GM12878 (cell line): ENCODE measurements at regions not wholly inside any gene's neighbourhood (a gene's known extent, or its start where the extent isn't known, plus 50 kb on each side); places are given as distances from the start of the nearest gene placed in this dataset.

Experiments used
- BACH1 ChIP-seq: fragments of 450-650 bp; IDR thresholded peaks from 2 replicates; pipeline ENCODE4 v1.6.1; 2017; ENCODE audit warnings: mild to moderate bottlenecking, borderline replicate concordance
- BHLHE40 ChIP-seq, 2 experiments: fragments of 450-650 bp in 1 of 2; IDR thresholded peaks; 2 replicates each; pipeline ENCODE4 v1.6.1; 2011 to 2017; ENCODE audit warnings: low read depth in 2 of 2, borderline replicate concordance in 1 of 2, improper control_type of control experiment in 1 of 2, low read length in 1 of 2, mild to moderate bottlenecking in 1 of 2
- EZH2 ChIP-seq: IDR thresholded peaks from 2 replicates; pipeline ENCODE4 v1.6.1; 2012; ENCODE audit warnings: low read depth, mild to moderate bottlenecking, control low read depth, inconsistent platforms, low read length, borderline replicate concordance; ENCODE audit not compliant: control insufficient read depth
- IKZF1 ChIP-seq: fragments of 450-650 bp; conservative IDR thresholded peaks from 2 replicates; pipeline ENCODE4 v1.6.1; 2017; ENCODE audit warnings: antibody characterized with exemption, mild to moderate bottlenecking
- NFIC ChIP-seq: IDR thresholded peaks from 2 replicates; pipeline ENCODE4 v1.6.1; 2012; ENCODE audit warnings: low read depth, mild to moderate bottlenecking, inconsistent platforms, low read length, moderate library complexity
- NKRF ChIP-seq: fragments of 450-650 bp; conservative IDR thresholded peaks from 2 replicates; pipeline ENCODE4 v1.6.1; 2017; ENCODE audit warnings: mild to moderate bottlenecking, moderate library complexity
- RAD21 ChIP-seq: IDR thresholded peaks from 2 replicates; pipeline ENCODE4 v1.6.1; 2011; ENCODE audit warnings: mild to moderate bottlenecking, low read depth, low read length, moderate library complexity; ENCODE audit not compliant: insufficient read depth
- TAF1 ChIP-seq: IDR thresholded peaks from 2 replicates; pipeline ENCODE4 v1.6.1; 2011; ENCODE audit warnings: mild to moderate bottlenecking, low read depth, low read length, borderline replicate concordance
- TF ChIP-seq, protein P1 (sequence below): fragments of 450-650 bp; IDR thresholded peaks from 2 replicates; pipeline ENCODE4 v1.6.1; 2017; ENCODE audit warnings: antibody characterized with exemption, mild to moderate bottlenecking, moderate library complexity
- TF ChIP-seq, protein P2 (sequence below), 3 experiments: IDR thresholded peaks in 2 of 3; conservative IDR thresholded peaks in 1 of 3; 2 replicates each; pipeline ENCODE4 v1.5.1; 2011; ENCODE audit warnings: low read depth in 3 of 3, low read length in 3 of 3, mild to moderate bottlenecking in 3 of 3, control low read depth in 2 of 3, moderate library complexity in 2 of 3, inconsistent platforms in 1 of 3, mixed read lengths in 1 of 3; ENCODE audit not compliant: control insufficient read depth in 2 of 3, insufficient read depth in 1 of 3; ENCODE audit errors: extremely low read depth in 1 of 3

GRCh38 chr13:103308667-103309066, 242.4 kb upstream of the SLC10A2 start:
- TF ChIP-seq EZH2: no peak
- TF ChIP-seq, protein P1, sequence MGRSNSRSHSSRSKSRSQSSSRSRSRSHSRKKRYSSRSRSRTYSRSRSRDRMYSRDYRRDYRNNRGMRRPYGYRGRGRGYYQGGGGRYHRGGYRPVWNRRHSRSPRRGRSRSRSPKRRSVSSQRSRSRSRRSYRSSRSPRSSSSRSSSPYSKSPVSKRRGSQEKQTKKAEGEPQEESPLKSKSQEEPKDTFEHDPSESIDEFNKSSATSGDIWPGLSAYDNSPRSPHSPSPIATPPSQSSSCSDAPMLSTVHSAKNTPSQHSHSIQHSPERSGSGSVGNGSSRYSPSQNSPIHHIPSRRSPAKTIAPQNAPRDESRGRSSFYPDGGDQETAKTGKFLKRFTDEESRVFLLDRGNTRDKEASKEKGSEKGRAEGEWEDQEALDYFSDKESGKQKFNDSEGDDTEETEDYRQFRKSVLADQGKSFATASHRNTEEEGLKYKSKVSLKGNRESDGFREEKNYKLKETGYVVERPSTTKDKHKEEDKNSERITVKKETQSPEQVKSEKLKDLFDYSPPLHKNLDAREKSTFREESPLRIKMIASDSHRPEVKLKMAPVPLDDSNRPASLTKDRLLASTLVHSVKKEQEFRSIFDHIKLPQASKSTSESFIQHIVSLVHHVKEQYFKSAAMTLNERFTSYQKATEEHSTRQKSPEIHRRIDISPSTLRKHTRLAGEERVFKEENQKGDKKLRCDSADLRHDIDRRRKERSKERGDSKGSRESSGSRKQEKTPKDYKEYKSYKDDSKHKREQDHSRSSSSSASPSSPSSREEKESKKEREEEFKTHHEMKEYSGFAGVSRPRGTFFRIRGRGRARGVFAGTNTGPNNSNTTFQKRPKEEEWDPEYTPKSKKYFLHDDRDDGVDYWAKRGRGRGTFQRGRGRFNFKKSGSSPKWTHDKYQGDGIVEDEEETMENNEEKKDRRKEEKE: no peak
- TF ChIP-seq BACH1: no peak
- TF ChIP-seq, protein P2, sequence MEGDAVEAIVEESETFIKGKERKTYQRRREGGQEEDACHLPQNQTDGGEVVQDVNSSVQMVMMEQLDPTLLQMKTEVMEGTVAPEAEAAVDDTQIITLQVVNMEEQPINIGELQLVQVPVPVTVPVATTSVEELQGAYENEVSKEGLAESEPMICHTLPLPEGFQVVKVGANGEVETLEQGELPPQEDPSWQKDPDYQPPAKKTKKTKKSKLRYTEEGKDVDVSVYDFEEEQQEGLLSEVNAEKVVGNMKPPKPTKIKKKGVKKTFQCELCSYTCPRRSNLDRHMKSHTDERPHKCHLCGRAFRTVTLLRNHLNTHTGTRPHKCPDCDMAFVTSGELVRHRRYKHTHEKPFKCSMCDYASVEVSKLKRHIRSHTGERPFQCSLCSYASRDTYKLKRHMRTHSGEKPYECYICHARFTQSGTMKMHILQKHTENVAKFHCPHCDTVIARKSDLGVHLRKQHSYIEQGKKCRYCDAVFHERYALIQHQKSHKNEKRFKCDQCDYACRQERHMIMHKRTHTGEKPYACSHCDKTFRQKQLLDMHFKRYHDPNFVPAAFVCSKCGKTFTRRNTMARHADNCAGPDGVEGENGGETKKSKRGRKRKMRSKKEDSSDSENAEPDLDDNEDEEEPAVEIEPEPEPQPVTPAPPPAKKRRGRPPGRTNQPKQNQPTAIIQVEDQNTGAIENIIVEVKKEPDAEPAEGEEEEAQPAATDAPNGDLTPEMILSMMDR (IDR thresholded peaks at IDR 0.05 in 2 of 3, conservative IDR thresholded peaks at IDR 0.05 in 1 of 3; ENCODE audit: control insufficient read depth in 2 of 3, extremely low read depth in 1 of 3, insufficient read depth in 1 of 3, low read depth in 3 of 3, low read length in 3 of 3): no peak
- TF ChIP-seq IKZF1: no peak
- no peak for TF ChIP-seq NFIC
- TF ChIP-seq RAD21: no peak
- TF ChIP-seq NKRF: no peak
- no peak for TF ChIP-seq TAF1
- no peak for TF ChIP-seq BHLHE40 (IDR thresholded peaks at IDR 0.05; ENCODE audit: borderline replicate concordance in 1 of 2, low read depth in 2 of 2, low read length in 1 of 2)
